Bronchial epithelial cell (primary cell): ENCODE measurements at regions not wholly inside any gene's neighbourhood (a gene's known extent, or its start where the extent isn't known, plus 50 kb on each side); places are given as distances from the start of the nearest gene placed in this dataset.
A peak's percentile ranks its signal among the peaks of the same experiment; 100 is the strongest.

ENCODE experiments used
- DNase-seq: peaks from one replicate; pipeline ENCODE4 v3.0.0-alpha.2; 2010; ENCODE audit warnings: low read depth
- FAIRE-seq: peaks from 2 replicates; lab custom pipeline; 2011; peaks lifted over from hg19 to GRCh38; lab: Jason Lieb, UNC
- H3K27me3 ChIP-seq: 2 replicates; pipeline ENCODE4 v1.5.1; 2011; ENCODE audit warnings: low read length; ENCODE audit not compliant: control insufficient read depth, insufficient read depth
- H3K36me3 ChIP-seq: 2 replicates; pipeline ENCODE4 v1.5.1; 2011; ENCODE audit warnings: low read length; ENCODE audit not compliant: control insufficient read depth, insufficient read depth
- H3K4me3 ChIP-seq: 2 replicates; pipeline ENCODE4 v1.5.1; 2011; ENCODE audit warnings: mild to moderate bottlenecking, low read depth, low read length, control low read depth
- TF ChIP-seq, protein P1 (sequence below): IDR thresholded peaks from 2 replicates; pipeline ENCODE4 v1.5.1; 2011; ENCODE audit warnings: mild to moderate bottlenecking, moderate library complexity, low read length, control low read depth, inconsistent platforms; ENCODE audit not compliant: insufficient read depth, severe bottlenecking

DNA sequence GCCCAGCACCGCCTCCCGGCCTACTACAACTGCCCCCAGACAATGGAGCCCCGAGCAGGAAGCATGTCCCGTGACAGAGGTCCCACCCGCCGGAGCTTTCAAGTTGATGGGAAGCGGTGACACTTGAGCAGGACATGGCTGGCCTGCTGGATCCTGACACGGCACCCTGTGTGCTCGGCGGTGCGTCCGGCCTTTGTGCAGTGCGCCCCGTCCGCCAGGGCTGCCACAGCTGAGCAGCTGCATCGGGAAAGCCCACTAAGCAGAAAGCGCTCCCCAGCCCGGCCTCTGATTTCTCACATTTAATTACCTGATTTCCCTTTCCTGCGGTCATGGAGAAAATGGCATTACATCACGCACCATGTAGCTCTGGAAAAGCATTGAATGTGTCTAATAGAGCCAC is 611.9 kb downstream of the IRX1 start:
- Histone ChIP-seq H3K27me3 (no peaks in the 10 kb centered on the region), H3K4me3 (no peak overlapping the region), H3K36me3 (no peaks in the 10 kb centered on the region)
- TF ChIP-seq, protein P1, sequence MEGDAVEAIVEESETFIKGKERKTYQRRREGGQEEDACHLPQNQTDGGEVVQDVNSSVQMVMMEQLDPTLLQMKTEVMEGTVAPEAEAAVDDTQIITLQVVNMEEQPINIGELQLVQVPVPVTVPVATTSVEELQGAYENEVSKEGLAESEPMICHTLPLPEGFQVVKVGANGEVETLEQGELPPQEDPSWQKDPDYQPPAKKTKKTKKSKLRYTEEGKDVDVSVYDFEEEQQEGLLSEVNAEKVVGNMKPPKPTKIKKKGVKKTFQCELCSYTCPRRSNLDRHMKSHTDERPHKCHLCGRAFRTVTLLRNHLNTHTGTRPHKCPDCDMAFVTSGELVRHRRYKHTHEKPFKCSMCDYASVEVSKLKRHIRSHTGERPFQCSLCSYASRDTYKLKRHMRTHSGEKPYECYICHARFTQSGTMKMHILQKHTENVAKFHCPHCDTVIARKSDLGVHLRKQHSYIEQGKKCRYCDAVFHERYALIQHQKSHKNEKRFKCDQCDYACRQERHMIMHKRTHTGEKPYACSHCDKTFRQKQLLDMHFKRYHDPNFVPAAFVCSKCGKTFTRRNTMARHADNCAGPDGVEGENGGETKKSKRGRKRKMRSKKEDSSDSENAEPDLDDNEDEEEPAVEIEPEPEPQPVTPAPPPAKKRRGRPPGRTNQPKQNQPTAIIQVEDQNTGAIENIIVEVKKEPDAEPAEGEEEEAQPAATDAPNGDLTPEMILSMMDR = no peak
- FAIRE-seq = no peak
- DNase-seq = no peak

DNA sequence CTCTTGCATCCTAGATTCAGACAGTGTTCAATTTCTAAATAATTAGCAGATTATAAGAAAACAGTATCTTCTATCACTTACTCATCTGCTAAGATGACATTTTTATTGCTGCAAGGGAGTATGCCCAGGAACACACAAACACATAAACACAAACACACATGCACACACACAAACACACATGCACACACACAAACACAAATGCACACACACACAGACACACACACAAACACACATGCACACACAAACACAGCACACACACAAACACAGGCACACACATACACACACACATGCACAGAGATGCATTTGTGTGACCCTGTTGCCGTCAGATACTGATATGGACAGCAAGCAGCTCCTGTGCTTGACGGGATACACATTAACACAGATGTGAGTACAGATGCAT is 612.9 kb downstream of the IRX1 start:
- Histone ChIP-seq H3K4me3 (no peak overlapping the region), H3K27me3 (no peaks in the 10 kb centered on the region), H3K36me3 (no peaks in the 10 kb centered on the region)
- no peak for DNase-seq
- peak; percentile 92 for FAIRE-seq
- TF ChIP-seq, protein P1 = no peak

DNA sequence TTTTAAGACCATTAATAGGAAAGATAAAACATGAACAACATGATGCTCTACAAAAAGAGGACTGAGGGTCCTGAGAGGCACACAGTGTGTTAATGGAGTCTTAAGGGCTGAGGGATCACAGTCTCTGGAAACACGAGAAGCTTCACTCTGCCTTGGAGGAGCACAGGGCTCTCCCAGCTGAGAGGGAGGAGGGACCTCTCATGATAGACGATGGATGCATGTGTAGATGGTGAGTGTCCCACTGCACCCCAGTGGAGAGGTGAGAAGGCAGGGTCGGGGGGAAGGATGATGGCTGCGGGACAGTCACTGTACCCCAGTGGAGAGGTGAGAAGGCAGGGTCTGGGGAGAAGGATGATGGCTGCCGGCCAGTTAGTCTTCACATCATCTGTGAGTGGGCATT is 613.4 kb downstream of the IRX1 start:
- TF ChIP-seq, protein P1 = no peak
- DNase-seq (no peak), FAIRE-seq (no peak)
- no peaks in the 10 kb centered on the region for H3K27me3 ChIP-seq
- no peak overlapping the region for H3K4me3 ChIP-seq
- no peaks in the 10 kb centered on the region for H3K36me3 ChIP-seq

DNA sequence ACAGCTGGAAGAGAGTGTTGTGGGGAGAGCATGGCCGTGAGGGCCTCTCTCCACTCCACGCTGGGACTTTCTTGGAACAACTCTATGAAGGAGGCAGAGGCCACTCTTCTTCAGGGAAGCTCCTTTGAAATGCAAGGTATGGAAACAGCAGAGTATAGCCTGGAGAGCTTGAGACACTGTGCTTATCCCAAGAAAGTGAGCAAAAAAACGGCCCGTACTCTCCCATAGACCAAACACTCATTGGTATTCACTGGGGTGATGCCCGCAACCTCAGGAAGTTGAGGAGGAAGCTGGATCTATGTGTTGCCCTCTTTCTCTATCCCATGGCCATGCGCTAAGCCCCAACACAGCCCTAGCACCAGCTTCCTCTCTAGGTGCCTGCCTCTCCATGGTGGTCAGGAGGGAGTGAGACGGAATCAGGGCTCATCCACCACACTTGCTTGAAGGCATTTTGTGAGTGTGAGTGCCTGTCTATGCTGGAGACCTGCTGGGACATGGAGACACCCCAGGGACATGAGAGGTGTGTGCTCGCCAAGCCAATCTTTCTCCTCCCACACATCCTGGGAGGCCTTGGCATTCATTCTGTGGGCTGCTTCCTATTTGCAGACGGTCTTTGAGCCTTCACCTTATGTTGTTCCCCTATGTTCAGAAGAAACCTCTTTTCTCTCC is 616.6 kb downstream of the IRX1 start:
- no peak for FAIRE-seq

DNA sequence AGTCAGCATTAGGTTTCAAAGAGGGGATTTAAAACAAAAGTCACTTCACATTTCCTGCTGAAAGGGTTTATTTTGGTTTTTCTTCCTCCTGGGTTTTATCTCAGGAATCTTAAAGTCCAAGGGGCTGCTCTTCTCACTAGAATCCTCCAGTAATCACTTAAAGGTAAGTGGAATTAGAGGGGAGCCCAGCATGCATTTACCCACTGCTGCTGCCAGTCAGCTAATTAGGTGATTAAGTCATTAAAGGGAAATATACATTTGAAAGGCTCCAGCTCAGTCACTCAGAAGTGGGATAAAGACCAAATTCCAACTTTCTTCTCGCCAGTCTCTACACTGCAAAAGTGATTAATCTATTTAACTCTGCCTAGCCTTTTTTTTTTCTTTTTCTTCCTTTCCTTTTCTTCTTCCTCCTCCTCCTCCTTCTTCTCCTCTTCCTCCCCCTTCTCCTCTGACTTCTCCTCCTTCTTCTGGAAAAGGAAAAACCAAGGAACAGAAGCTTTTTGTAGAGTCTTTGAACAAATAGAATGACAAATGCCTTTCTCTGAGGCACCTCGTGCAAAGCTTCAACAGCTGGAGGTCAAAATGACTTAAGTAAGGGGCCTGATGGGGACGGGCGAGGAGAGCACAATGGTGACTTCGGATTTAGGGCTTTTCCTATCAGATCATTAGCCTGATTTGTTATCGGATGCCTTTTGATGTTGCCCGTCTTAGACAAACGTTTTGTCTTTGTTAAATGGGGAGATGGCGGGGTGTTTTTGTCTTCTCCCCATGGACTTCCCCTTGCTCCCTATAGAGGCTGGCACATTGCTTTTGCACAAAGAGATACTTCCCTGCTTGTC is 617.6 kb downstream of the IRX1 start:
- H3K36me3 ChIP-seq = no peaks in the 10 kb centered on the region
- DNase-seq (no peak), FAIRE-seq (no peak)
- H3K4me3 ChIP-seq = no peak overlapping the region
- no peaks in the 10 kb centered on the region for H3K27me3 ChIP-seq
- TF ChIP-seq, protein P1 = no peak

More for the DNA sequence above, 616.6 kb downstream of the IRX1 start:
- H3K36me3 ChIP-seq = no peaks in the 10 kb centered on the region
- DNase-seq = no peak
- H3K4me3 ChIP-seq = no peak overlapping the region
- H3K27me3 ChIP-seq = no peaks in the 10 kb centered on the region
- TF ChIP-seq, protein P1 = no peak
